Astrocyte (in vitro differentiated cells and primary cell): ENCODE measurements at regions not wholly inside any gene's neighbourhood (a gene's known extent, or its start where the extent isn't known, plus 50 kb on each side); places are given as distances from the start of the nearest gene placed in this dataset.

Source experiments
- EZH2 ChIP-seq: IDR thresholded peaks from 2 replicates; pipeline ENCODE4 v1.6.1; 2012; ENCODE audit warnings: mild to moderate bottlenecking, low read length, inconsistent platforms; ENCODE audit not compliant: insufficient read depth
- TF ChIP-seq, protein P1 (sequence below): IDR thresholded peaks from 2 replicates; pipeline ENCODE4 v1.5.1; 2011; ENCODE audit warnings: low read depth, mild to moderate bottlenecking, inconsistent platforms, low read length, moderate library complexity; ENCODE audit not compliant: insufficient read depth

DNA sequence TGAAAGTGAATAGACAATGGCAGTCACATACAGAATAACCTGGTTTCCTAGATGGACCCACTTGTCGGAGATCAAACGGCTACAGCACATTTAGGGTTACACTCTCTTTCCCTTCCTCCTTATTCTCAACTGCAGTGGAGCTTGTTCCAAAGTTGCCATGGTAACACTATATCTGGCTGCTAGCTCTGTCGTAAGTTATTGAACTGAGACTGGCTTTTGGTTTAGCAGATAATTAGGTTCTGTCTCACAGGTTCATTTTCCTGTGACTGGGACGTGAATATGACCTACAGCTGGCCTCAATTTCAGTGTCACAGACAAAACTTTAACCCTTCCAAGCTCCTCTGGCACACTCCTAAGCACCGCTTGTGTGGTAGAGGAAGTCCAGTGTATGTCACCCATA, 875.8 kb downstream of the USP25 start:
- TF ChIP-seq, protein P1, sequence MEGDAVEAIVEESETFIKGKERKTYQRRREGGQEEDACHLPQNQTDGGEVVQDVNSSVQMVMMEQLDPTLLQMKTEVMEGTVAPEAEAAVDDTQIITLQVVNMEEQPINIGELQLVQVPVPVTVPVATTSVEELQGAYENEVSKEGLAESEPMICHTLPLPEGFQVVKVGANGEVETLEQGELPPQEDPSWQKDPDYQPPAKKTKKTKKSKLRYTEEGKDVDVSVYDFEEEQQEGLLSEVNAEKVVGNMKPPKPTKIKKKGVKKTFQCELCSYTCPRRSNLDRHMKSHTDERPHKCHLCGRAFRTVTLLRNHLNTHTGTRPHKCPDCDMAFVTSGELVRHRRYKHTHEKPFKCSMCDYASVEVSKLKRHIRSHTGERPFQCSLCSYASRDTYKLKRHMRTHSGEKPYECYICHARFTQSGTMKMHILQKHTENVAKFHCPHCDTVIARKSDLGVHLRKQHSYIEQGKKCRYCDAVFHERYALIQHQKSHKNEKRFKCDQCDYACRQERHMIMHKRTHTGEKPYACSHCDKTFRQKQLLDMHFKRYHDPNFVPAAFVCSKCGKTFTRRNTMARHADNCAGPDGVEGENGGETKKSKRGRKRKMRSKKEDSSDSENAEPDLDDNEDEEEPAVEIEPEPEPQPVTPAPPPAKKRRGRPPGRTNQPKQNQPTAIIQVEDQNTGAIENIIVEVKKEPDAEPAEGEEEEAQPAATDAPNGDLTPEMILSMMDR = no peak
- TF ChIP-seq EZH2 = no peak
